Heart left ventricle (tissue), 16 donors: ENCODE measurements at regions not wholly inside any gene's neighbourhood (a gene's known extent, or its start where the extent isn't known, plus 50 kb on each side); places are given as distances from the start of the nearest gene placed in this dataset.

Source experiments
- ATAC-seq, 4 donors: fragments of 200-7000 bp; cut with Tn5 transposase; one replicate each; pipeline ENCODE4 v1.9.1; 2020 to 2022; ENCODE audit warnings: moderate library complexity in 4 of 4, mild to moderate bottlenecking in 3 of 4, moderate number of reproducible peaks in 1 of 4
- DNase-seq, 5 donors: peaks; one replicate each; pipeline ENCODE4 v3.0.0-alpha.2; 2020
- H3K27ac ChIP-seq, 12 donors: fragments of 200-600 bp; sonication (generic) in 4 of 12; one replicate each; pipeline versions ENCODE4 v1.5.0 to v1.8.0; 2016 to 2022; ENCODE audit warnings: mild to moderate bottlenecking in 2 of 12
- H3K27me3 ChIP-seq, 9 donors: fragments of 200-600 bp; sonication (generic) in 2 of 9; one replicate each; pipeline versions ENCODE4 v1.5.1 to v1.8.0; 2016 to 2022; ENCODE audit warnings: mild to moderate bottlenecking in 3 of 9
- H3K36me3 ChIP-seq, 9 donors: fragments of 200-600 bp; sonication (generic) in 2 of 9; one replicate each; pipeline versions ENCODE4 v1.5.0 to v1.8.0; 2018 to 2022; ENCODE audit warnings: mild to moderate bottlenecking in 2 of 9
- H3K4me1 ChIP-seq, 12 donors: fragments of 200-600 bp; sonication (generic) in 4 of 12; one replicate each; pipeline versions ENCODE4 v1.5.0 to v1.8.0; 2016 to 2022; ENCODE audit warnings: mild to moderate bottlenecking in 3 of 12
- H3K4me3 ChIP-seq, 12 donors: fragments of 200-600 bp; sonication (generic) in 4 of 12; one replicate each; pipeline versions ENCODE4 v1.5.0 to v1.8.0; 2017 to 2022; ENCODE audit warnings: mild to moderate bottlenecking in 9 of 12, moderate library complexity in 4 of 12
- H3K9me3 ChIP-seq, 12 donors: fragments of 200-600 bp; sonication (generic) in 4 of 12; one replicate each; pipeline versions ENCODE4 v1.5.0 to v1.8.0; 2016 to 2022; ENCODE audit warnings: mild to moderate bottlenecking in 1 of 12
- POLR2A ChIP-seq, 2 donors: fragments of 450-650 bp; IDR thresholded peaks; one replicate each; pipeline ENCODE4 v1.6.1; 2017; ENCODE audit warnings: antibody characterized with exemption in 2 of 2, mild to moderate bottlenecking in 2 of 2, moderate library complexity in 2 of 2
- WGBS, 4 donors: extraction: QIAGEN DNeasy Blood & Tissue Kit in 2 of 4; methylation state at CpG; one replicate each; pipeline versions ENCODE4 v1.1.5 to v1.1.7; 2013 to 2018; 5-methylcytosine and 5-hydroxymethylcytosine counted together
- intact Hi-C, 10 donors: fragments of 100-400 bp; cut with DNase I; formaldehyde crosslinking; loops; one replicate each; pipeline versions ENCODE4 v1.11.1 to v1.14.2; 2022
- TF ChIP-seq, protein P1 (sequence below), 12 donors: fragments of 200-600 bp; sonication (generic) in 4 of 12; IDR thresholded peaks; one replicate each; pipeline versions ENCODE4 v1.5.0 to v1.8.0; 2018 to 2022; ENCODE audit warnings: antibody characterized with exemption in 12 of 12, mild to moderate bottlenecking in 5 of 12
- donor health status: ischemic (EF 13 %, LVEDD 7.1; RV severe dilation, severe dysfunction).
- donor health status: healthy with polysubstance abuse.
- donor health status: DM: no; HTN: yes; CAD: no.
- donor health status: DM: no; HTN: no; CAD: no.
- donor health status: ischemic (EF 25% LVEDD 6.9; RV normal size, moderate dysfunction).
- donor health status: ischemic (EF 25% LVEDD 5.7; RV mildly dilated, moderate dysfunction).
- donor health status: healthy.
- donor health status: DM: yes; HTN: yes; CAD: no.
- donor health status: ischemic (EF 35%, LVEDD 5.7; RV mildly dilated, moderate dysfunction).
- donor health status: nonischemic (EF 11% LVEDD 7.7; RV severe dilation, severe dysfunction).
- donor health status: DM: yes; HTN: yes; CAD: no.
- donor health status: PGD.
- donor health status: ischemic (EF 29% LVEDD 5.4; RV normal size, mild dysfunction).
- donor health status: nonischemic (EF 23%, LVEDD 6.1; RV moderate dilation, normal function).

GRCh38 chr7:121544238-121544637, 148.1 kb upstream of the FAM3C start:
- WGBS, 4 donors: 82 to 89% (median 88%) methylated on average over 1 of the region's 1 CpG
- DNase-seq: no peak
- peaks cover 0 to 4% (median 0%) of the 10 kb centered on the region in 12 donors for H3K4me1 ChIP-seq
- no peak for ATAC-seq
- intact Hi-C loops: no loop called here
- H3K27ac ChIP-seq: no peak overlapping the region
- H3K27me3 ChIP-seq: no peaks in the 10 kb centered on the region
- H3K9me3 ChIP-seq: peaks cover 0 to 9% (median 0%) of the 10 kb centered on the region in 12 donors
- H3K4me3 ChIP-seq: no peak overlapping the region
- no peaks in the 10 kb centered on the region for H3K36me3 ChIP-seq
- TF ChIP-seq, protein P1, sequence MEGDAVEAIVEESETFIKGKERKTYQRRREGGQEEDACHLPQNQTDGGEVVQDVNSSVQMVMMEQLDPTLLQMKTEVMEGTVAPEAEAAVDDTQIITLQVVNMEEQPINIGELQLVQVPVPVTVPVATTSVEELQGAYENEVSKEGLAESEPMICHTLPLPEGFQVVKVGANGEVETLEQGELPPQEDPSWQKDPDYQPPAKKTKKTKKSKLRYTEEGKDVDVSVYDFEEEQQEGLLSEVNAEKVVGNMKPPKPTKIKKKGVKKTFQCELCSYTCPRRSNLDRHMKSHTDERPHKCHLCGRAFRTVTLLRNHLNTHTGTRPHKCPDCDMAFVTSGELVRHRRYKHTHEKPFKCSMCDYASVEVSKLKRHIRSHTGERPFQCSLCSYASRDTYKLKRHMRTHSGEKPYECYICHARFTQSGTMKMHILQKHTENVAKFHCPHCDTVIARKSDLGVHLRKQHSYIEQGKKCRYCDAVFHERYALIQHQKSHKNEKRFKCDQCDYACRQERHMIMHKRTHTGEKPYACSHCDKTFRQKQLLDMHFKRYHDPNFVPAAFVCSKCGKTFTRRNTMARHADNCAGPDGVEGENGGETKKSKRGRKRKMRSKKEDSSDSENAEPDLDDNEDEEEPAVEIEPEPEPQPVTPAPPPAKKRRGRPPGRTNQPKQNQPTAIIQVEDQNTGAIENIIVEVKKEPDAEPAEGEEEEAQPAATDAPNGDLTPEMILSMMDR (IDR thresholded peaks at IDR 0.05): no peak
- TF ChIP-seq POLR2A (IDR thresholded peaks at IDR 0.05): no peak

DNA sequence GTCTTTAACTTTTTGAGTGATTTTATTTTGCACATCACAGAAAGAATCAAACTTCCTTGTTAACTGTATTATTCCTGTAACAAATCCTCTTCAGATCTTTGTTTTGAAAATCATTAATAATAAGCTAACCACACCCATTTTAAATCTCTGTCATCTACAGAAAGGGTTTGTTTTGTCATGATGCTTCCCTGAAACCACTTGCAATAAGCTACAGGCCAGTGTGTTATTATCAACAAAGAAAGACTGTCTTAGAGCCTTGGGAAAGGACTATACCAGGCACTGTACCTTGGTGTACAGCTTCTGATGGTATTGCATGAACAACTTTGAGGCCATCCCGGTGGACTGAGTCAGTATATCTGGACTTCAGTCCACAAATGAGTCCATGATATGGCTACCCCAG, 145.3 kb upstream of the FAM3C start:
- intact Hi-C loops: loop anchor here in 1 of 10 donors (2.0 kb wide), 1 partner anchor 21 kb away; no protein-coding TSS in a partner anchor
- Histone ChIP-seq H3K27ac (no peak overlapping the region), H3K36me3 (no peaks in the 10 kb centered on the region), H3K27me3 (no peaks in the 10 kb centered on the region), H3K9me3 (peaks cover 0 to 9% (median 0%) of the 10 kb centered on the region in 12 donors), H3K4me1 (no peaks in the 10 kb centered on the region), H3K4me3 (no peak overlapping the region)
- TF ChIP-seq, protein P1 (IDR thresholded peaks at IDR 0.05): no peak
- no peak for TF ChIP-seq POLR2A (IDR thresholded peaks at IDR 0.05)
- DNase-seq (no peak), ATAC-seq (no peak)
- WGBS, 4 donors: 97 to 100% (median 99%) methylated on average over 1 of the region's 1 CpG

GRCh38 chr7:121540138-121540537, 144.0 kb upstream of the FAM3C start:
- ATAC-seq (no peak), DNase-seq (no peak)
- H3K27ac ChIP-seq: no peak overlapping the region
- H3K4me3 ChIP-seq: no peak overlapping the region
- no peaks in the 10 kb centered on the region for H3K36me3 ChIP-seq
- H3K4me1 ChIP-seq: no peaks in the 10 kb centered on the region
- WGBS, 4 donors: 94 to 100% (median 96%) methylated on average over 1 of the region's 1 CpG
- peaks cover 0 to 4% (median 0%) of the 10 kb centered on the region in 12 donors for H3K9me3 ChIP-seq
- intact Hi-C loops: loop anchor here in 1 of 10 donors (2.0 kb wide), 1 partner anchor 19 kb away; no protein-coding TSS in a partner anchor
- TF ChIP-seq, protein P1 (IDR thresholded peaks at IDR 0.05): no peak
- no peak for TF ChIP-seq POLR2A (IDR thresholded peaks at IDR 0.05)
- H3K27me3 ChIP-seq: no peaks in the 10 kb centered on the region

GRCh38 chr7:121537031-121537430, 140.9 kb upstream of the FAM3C start:
- TF ChIP-seq, protein P1 (IDR thresholded peaks at IDR 0.05): no peak
- TF ChIP-seq POLR2A (IDR thresholded peaks at IDR 0.05): no peak
- intact Hi-C loops: no loop called here
- Histone ChIP-seq H3K27me3 (no peaks in the 10 kb centered on the region), H3K9me3 (no peaks in the 10 kb centered on the region), H3K4me3 (no peak overlapping the region), H3K4me1 (no peaks in the 10 kb centered on the region), H3K27ac (no peak overlapping the region), H3K36me3 (no peaks in the 10 kb centered on the region)
- ATAC-seq: no peak
- DNase-seq: no peak
- WGBS, 4 donors: 19 to 40% (median 29%) methylated on average over 1 of the region's 1 CpG
